ENCODE measurements at regions not wholly inside any gene's neighbourhood (a gene's known extent, or its start where the extent isn't known, plus 50 kb on each side); places are given as distances from the start of the nearest gene placed in this dataset.

- H3K4me3 ChIP-seq, result no peak overlapping the region
- 90% methylated on average over 12 of the region's 12 CpGs for WGBS
- H3K27ac ChIP-seq, result peak overlapping the region; percentile 55
Measured at GRCh38 chr7:120054376-120055100, 218.4 kb upstream of the KCND2 start.

GRCh38 chr7:120055300-120055699, 217.7 kb upstream of the KCND2 start:
- Histone ChIP-seq H3K4me3 (no peak overlapping the region), H3K27me3 (no peaks in the 10 kb centered on the region), H3K4me1 (no peaks in the 10 kb centered on the region), H3K36me3 (no peaks in the 10 kb centered on the region), H3K27ac (no peak overlapping the region), H3K9me3 (no peaks in the 10 kb centered on the region)
- no peak for DNase-seq (ENCODE audit: low spot score in 2 of 2)
- no peak for TF ChIP-seq POLR2AphosphoS5 (IDR thresholded peaks at IDR 0.05)
- TF ChIP-seq CTCF (IDR thresholded peaks at IDR 0.05), result no peak
- TF ChIP-seq POLR2A (IDR thresholded peaks at IDR 0.05), result no peak
- 93% methylated on average over 4 of the region's 4 CpGs for WGBS

More at GRCh38 chr7:120054376-120055100, 218.4 kb upstream of the KCND2 start:
- Histone ChIP-seq H3K9me3 (no peaks in the 10 kb centered on the region), H3K4me1 (no peaks in the 10 kb centered on the region), H3K27me3 (no peaks in the 10 kb centered on the region), H3K36me3 (no peaks in the 10 kb centered on the region)
- DNase-seq (ENCODE audit: low spot score in 2 of 2), result no peak
- no peak for TF ChIP-seq EP300 (IDR thresholded peaks at IDR 0.05)
- TF ChIP-seq POLR2AphosphoS5 (IDR thresholded peaks at IDR 0.05), result no peak

- TF ChIP-seq POLR2AphosphoS5 (IDR thresholded peaks at IDR 0.05) (no peak), CTCF (IDR thresholded peaks at IDR 0.05) (no peak), POLR2A (IDR thresholded peaks at IDR 0.05) (no peak), EP300 (IDR thresholded peaks at IDR 0.05) (no peak)
- DNase-seq (ENCODE audit: low spot score in 2 of 2), result no peak
- no peaks in the 10 kb centered on the region for H3K27me3 ChIP-seq
- no peaks in the 10 kb centered on the region for H3K4me1 ChIP-seq
- H3K36me3 ChIP-seq, result no peaks in the 10 kb centered on the region
- no peak overlapping the region for H3K27ac ChIP-seq
- H3K9me3 ChIP-seq, result no peaks in the 10 kb centered on the region
- 88% methylated on average over 4 of the region's 4 CpGs for WGBS
- H3K4me3 ChIP-seq, result no peak overlapping the region
Measured at GRCh38 chr7:120056227-120056626, 216.7 kb upstream of the KCND2 start.

- H3K36me3 ChIP-seq, result no peaks in the 10 kb centered on the region
- H3K4me3 ChIP-seq, result no peak overlapping the region
- WGBS, result 88% methylated on average over 1 of the region's 1 CpG
- TF ChIP-seq CTCF (IDR thresholded peaks at IDR 0.05) (no peak), POLR2AphosphoS5 (IDR thresholded peaks at IDR 0.05) (no peak), POLR2A (IDR thresholded peaks at IDR 0.05) (no peak), EP300 (IDR thresholded peaks at IDR 0.05) (no peak)
- no peaks in the 10 kb centered on the region for H3K9me3 ChIP-seq
- DNase-seq (ENCODE audit: low spot score in 2 of 2), result no peak
- H3K4me1 ChIP-seq, result no peaks in the 10 kb centered on the region
- H3K27ac ChIP-seq, result no peak overlapping the region
- H3K27me3 ChIP-seq, result no peaks in the 10 kb centered on the region
Measured at GRCh38 chr7:120059641-120060040, 213.3 kb upstream of the KCND2 start.

- no peaks in the 10 kb centered on the region for H3K27me3 ChIP-seq
- TF ChIP-seq EP300 (IDR thresholded peaks at IDR 0.05), result no peak
- TF ChIP-seq POLR2A (IDR thresholded peaks at IDR 0.05), result no peak
- TF ChIP-seq CTCF (IDR thresholded peaks at IDR 0.05), result no peak
- TF ChIP-seq POLR2AphosphoS5 (IDR thresholded peaks at IDR 0.05), result no peak
- no peak overlapping the region for H3K27ac ChIP-seq
- no peak overlapping the region for H3K4me3 ChIP-seq
- WGBS, result 86% methylated on average over 4 of the region's 4 CpGs
- no peaks in the 10 kb centered on the region for H3K9me3 ChIP-seq
- no peak for DNase-seq (ENCODE audit: low spot score in 2 of 2)
- no peaks in the 10 kb centered on the region for H3K4me1 ChIP-seq
- no peaks in the 10 kb centered on the region for H3K36me3 ChIP-seq
Measured at GRCh38 chr7:120060281-120060680, 212.7 kb upstream of the KCND2 start.

GRCh38 chr7:120060875-120061274, 212.1 kb upstream of the KCND2 start:
- 93% methylated on average over 7 of the region's 7 CpGs for WGBS
- TF ChIP-seq EP300 (IDR thresholded peaks at IDR 0.05) (no peak), POLR2AphosphoS5 (IDR thresholded peaks at IDR 0.05) (no peak), CTCF (IDR thresholded peaks at IDR 0.05) (no peak)
- Histone ChIP-seq H3K27ac (no peak overlapping the region), H3K27me3 (no peaks in the 10 kb centered on the region), H3K4me1 (no peaks in the 10 kb centered on the region), H3K4me3 (no peak overlapping the region), H3K9me3 (no peaks in the 10 kb centered on the region), H3K36me3 (no peaks in the 10 kb centered on the region)
- no peak for DNase-seq (ENCODE audit: low spot score in 2 of 2)
